G401.6 (cell line): ENCODE measurements at regions not wholly inside any gene's neighbourhood (a gene's known extent, or its start where the extent isn't known, plus 50 kb on each side); places are given as distances from the start of the nearest gene placed in this dataset.
"Not testable (repeated sequence)": the region's sequence is repeated elsewhere in the genome, so short reads cannot be mapped to it uniquely, and the experiment has no call there.

ENCODE experiments used
- FAIRE-seq: peaks from 2 replicates; lab custom pipeline; 2012; peaks lifted over from hg19 to GRCh38; lab: Jason Lieb, UNC

DNA sequence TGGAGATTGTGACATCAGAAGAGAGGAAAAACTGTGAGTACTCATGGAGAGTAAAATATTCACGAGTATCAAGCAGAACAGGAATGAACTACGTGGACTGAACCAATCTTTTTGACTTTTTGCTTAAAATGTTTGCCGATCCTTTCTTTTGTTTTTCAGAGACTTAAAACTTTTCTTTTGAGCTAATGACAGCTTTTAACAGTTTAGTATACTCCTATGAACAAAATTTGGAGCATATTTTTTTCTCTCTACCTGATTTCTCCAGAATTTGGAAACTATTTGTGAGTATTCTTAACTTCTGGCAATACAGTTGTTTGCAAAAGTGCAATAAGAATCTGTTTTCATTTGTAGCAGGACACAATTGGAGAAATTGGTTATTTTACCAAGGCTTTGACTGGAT, 786.3 kb downstream of the SORCS1 start:
- FAIRE-seq: no peak

DNA sequence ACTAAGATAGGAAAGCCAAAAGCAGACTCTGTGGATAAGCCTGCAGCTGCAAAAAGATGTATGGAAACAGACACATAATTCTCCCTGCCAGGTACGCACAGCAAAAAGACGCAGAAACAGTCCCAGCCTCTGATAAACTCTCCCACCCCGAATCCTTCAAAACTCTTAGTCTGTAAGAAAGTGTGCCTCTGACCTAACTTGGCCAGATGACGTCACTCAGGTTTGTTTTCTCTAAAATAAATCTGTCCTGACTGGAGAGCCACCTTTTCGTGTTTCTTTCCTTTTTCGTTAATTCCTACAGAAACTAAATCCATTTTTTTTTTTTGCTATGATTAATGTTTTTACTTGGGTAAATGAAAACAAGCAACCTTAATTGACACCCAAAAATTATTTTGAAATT, 793.8 kb downstream of the SORCS1 start:
- no peak for FAIRE-seq

- FAIRE-seq: no peak
These were observed 803.6 kb downstream of the SORCS1 start for GRCh38 chr10:106360870-106361269.

DNA sequence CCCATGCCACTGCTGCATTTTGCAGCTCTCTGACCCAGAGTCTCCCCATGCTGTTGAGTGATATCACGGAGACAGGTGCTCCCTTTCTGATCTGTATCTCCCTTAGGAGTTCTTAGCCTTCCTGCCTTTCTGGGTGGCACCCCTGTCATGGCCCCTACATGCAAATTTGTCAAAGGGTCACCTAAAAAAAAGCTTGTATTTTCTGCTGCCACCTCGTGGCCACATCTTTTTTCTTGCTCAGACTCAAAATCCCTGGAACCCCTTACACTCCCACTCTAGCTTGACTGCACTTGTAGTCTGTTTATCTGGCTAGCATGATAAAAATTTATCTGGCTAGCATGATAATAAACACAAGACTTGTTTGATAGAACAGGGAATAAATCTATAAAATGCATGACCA, 809.1 kb downstream of the SORCS1 start:
- FAIRE-seq: no peak

- no peak for FAIRE-seq
These were observed 815.6 kb downstream of the SORCS1 start for GRCh38 chr10:106348933-106349332.

- no peak for FAIRE-seq
These were observed 817.0 kb downstream of the SORCS1 start for GRCh38 chr10:106347547-106347946.

- not testable (repeated sequence) for FAIRE-seq
These were observed 821.0 kb downstream of the SORCS1 start for GRCh38 chr10:106343539-106343938.

DNA sequence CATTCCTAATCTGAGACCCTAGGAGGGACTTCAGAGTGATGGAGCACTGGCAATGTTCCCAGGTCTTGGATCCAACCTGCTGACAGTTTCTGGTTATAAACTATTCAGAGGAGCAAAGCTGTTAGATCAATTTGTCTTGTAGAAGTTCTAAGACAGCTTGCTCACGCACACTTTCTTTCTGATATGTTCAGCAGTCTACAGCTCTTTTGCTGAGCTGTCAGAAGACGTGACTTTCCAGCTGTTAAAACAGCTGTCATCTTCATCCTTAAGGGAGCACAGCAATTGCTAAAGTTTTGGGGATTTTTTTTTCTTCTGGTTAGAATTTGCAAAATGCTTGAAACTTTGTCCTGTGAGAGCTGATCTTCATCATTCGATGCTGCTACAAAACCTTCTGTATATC, 823.1 kb downstream of the SORCS1 start:
- FAIRE-seq: no peak

DNA sequence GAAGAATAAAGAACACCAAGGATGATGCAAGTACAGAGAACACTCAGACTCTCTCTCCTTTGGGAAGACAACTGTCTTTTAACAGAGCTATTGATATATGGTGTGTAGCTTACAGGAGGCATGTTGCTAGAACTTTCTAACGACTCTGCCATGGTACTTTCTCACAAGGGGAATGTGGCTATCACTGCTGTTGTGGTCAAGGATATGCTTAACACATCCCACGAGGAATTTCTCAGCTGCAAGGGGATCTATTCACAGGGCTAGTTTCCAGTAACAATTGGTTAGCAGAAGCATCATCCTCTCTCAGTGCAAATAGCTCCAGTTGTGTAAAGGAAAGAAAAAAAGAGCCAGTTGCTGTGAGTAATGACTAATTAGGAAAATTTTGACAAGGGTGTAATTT, 826.0 kb downstream of the SORCS1 start:
- FAIRE-seq: no peak

- no peak for FAIRE-seq
These were observed 827.6 kb downstream of the SORCS1 start for GRCh38 chr10:106336874-106337273.

DNA sequence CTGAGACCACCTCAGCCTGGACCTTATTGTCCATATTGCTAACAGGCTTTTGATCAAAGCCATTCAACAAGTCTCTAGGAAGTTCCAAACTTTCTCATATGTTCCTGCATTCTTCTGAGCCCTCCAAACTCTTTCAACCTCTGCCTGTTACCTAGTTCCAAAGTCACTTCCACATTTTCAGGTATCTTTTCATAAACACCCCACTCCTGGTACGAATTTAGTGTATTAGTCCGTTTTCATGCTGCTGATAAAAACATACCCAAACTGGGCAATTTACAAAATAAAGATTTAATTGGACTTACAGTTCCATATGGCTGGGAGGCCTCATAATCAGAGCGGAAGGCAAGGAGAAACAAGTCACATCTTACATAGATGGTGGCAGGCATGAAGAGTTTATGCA, 836.8 kb downstream of the SORCS1 start:
- no peak for FAIRE-seq

DNA sequence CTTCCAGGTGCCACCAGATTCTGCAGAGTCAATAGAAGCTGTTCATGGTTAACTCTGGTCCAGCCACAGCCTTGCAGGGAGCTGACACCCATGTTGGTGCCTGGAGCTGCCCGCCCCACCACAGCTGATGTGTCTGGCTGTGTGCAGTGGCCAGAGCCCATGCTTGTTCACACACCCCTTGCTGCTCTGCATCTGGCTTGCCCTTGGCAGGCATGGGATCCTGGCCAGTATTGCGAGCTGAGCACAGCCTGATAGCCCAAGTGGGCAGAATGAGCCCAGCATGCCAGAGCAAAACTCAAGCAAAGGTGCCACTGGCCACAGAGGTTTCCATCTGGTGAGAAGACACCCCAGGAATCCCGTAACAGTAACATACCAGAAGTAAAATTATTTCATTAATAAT, 843.6 kb downstream of the SORCS1 start:
- FAIRE-seq: no peak

DNA sequence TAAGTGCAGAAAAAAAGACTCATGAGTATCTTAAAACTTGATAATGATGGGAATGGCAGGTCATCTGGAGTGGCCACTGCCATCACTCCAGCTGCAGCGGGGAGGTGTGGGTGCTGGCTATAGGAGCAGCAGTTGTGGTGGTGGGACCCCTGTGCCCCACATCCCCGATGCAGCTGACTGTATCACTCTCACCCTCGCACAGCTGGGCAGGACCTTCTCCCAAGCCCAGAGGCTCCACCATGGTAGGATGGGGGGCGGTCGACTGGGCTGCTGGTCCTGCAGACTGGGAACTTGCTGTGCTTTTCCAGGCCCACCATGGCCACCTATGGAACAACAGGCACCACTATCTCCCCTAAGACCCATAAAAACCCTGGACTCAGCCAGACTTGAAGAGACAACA, 844.4 kb downstream of the SORCS1 start:
- no peak for FAIRE-seq

- FAIRE-seq: no peak
These were observed 847.0 kb downstream of the SORCS1 start for GRCh38 chr10:106317554-106317953.

DNA sequence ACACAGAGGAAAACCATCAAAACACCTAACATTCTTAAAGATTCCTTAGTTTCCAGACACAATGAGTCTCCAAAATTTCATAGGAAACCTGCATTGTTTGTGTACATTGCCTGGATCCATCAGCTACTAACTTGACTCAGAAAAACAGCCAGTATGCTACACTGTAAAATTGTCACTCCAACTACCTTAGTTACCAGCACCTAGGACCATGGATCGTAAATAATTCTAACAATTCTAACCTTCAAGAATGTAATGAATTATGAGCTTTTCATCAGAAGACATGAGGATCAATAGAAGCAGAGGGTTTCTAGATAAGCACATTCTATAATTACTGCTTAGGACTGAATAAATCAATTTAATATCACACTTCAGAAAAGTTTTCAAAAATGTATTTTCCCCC, 851.5 kb downstream of the SORCS1 start:
- no peak for FAIRE-seq

DNA sequence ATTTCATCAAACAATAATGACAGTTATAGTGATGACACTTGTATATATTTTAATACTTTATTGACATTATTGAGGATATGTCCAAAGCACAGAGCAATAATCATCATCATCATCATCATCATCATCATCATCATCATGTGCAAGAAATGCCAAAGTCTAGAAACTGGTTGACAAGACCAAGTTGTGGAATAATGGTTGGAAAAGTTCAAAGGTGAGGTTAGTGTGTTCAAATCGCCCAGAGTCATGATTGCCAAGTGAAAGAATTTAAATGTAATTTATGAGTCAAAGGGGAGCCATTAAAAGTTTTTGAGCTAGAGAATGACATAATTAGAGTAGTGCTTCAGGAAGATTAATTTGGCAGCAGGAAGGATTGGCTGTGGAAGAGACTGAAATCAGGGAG, 852.4 kb downstream of the SORCS1 start:
- FAIRE-seq: no peak

DNA sequence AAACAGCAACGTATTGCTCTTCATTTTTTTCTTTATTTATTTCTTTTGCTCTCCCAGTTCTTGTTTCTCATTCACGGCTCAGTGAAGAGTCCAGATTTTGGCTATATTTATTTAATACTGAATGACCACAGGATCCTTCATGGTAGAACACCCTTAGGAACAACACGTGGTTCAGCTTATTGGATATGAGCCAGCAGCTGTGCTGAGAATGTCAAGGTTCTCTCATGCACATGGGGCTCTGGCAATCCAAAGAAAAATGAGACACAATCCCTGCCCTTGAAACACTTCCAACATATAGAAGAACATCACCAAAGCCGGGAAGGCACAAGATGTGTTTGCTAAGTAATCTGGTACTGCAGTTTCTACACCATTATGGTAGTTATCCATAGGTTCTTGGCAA, 852.9 kb downstream of the SORCS1 start:
- FAIRE-seq: no peak

GRCh38 chr10:106310596-106310995, 853.9 kb downstream of the SORCS1 start:
- FAIRE-seq: no peak

DNA sequence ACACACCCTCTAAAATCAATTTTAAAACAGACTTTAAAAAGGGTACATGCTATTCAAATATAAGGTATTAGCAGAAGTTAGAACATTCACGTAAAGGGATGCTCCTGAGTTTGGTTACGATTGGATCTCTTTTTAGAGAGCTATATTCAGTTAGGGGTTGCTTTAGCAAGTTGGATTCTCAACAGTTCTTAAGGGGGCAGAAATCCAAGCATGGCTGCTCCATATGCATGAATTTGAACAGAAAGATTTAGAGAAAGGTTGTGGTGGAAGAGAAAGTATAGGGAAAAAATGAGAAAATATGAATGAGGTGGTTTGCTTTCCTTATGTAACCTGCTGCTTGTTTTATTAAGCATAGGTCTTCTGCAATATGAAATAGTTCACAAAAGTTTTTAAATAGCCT, 855.1 kb downstream of the SORCS1 start:
- no peak for FAIRE-seq

DNA sequence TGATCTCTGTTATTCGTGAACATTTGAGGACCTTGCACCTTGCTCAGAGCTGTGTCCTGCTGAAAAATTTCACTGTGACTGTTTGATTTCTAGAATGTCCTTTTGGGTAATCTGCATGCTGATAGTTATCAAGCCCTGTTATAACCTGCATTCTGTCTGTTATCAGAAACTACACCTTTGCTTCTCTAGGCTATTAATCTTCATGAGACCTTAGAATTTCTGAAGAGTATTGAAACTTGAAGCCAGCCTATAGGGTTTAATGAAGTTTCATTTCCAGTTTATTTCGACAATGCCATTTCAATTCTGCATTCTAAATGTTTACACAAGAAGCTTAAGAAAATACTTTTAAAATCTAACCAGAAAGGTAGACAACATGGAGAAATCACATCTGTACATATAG, 856.2 kb downstream of the SORCS1 start:
- no peak for FAIRE-seq

DNA sequence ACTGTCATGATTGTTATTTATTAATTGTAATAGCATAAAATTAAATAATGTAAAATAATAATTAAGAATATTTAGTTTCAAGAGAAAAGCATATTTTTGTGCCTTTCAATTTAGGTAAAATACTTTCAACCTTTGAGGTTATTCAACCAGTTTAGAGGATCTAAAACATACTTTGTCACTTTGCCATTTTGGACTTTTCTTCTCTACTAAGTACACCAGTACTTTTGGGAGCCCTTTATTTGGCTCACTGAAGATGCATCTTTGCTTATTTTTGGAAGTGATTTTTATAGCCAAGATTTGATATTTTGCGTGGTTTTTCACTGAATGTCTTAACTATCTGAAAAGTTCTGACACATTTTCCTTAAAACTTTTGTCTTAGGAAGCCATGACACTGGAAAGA, 860.5 kb downstream of the SORCS1 start:
- no peak for FAIRE-seq

DNA sequence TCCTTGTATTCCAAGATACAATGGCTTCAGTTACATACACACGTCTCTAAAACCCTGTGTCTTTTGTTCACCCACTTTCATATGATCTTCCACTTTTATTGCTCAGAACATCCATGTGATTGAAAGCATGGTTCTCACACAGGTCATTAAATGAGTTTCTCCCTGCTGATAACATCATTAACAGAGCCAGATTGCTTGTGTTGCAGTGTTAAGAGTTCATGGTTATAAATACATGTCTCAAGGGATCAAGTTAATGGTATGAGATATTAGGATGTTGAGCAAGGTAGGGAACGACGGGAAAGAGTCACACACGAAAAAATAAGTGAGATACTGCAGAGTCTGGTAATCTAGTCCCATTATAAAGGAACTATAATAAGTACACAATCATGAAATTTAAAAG, 861.5 kb downstream of the SORCS1 start:
- FAIRE-seq: no peak

GRCh38 chr10:106301146-106301545, 863.4 kb downstream of the SORCS1 start:
- FAIRE-seq: no peak

DNA sequence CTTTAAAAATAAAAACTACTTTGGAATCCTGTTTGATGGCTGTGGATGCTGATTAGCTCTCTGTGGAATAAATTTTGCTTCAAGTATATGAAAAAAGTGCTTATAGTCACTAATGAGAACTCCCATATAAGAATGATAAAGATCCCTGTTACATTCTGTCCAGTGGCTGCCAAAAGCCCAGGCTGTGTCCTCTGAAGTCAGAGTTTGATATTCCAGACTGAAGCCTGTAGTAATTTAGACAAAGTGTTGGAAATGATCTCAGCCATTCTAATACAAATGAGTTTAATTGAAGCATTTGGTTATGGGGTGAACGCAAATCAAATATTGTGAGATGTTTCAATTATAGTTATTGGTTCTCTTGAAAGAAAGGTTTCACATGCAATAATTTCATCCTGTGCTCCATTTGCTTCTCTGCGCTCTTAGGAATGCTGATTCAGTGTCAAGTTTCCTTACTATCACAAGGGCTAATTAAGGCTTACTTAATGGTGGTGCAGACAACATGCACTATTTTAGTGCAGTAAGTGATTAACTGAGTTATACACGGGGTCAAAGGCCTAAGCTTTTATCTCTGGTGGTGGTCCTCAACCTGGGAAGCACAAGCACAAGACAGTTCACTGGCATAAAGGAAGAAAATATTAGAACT, 867.6 kb downstream of the SORCS1 start:
- FAIRE-seq: no peak
